Tibial nerve (tissue), 3 donors: ENCODE measurements at regions not wholly inside any gene's neighbourhood (a gene's known extent, or its start where the extent isn't known, plus 50 kb on each side); places are given as distances from the start of the nearest gene placed in this dataset.

Source experiments
- POLR2A ChIP-seq, 2 donors: fragments of 450-650 bp; IDR thresholded peaks; one replicate each; pipeline ENCODE4 v1.6.1; 2017; ENCODE audit warnings: antibody characterized with exemption in 2 of 2, mild to moderate bottlenecking in 2 of 2, moderate library complexity in 2 of 2
- TF ChIP-seq, protein P1 (sequence below), 5 experiments: fragments of 200-600 bp in 3 of 5; fragments of 450-650 bp in 2 of 5; sonication (generic) in 3 of 5; IDR thresholded peaks; one replicate each; pipeline ENCODE4 v1.5.1; 2016 to 2019; ENCODE audit warnings: antibody characterized with exemption in 5 of 5, mild to moderate bottlenecking in 3 of 5, moderate library complexity in 2 of 5

DNA sequence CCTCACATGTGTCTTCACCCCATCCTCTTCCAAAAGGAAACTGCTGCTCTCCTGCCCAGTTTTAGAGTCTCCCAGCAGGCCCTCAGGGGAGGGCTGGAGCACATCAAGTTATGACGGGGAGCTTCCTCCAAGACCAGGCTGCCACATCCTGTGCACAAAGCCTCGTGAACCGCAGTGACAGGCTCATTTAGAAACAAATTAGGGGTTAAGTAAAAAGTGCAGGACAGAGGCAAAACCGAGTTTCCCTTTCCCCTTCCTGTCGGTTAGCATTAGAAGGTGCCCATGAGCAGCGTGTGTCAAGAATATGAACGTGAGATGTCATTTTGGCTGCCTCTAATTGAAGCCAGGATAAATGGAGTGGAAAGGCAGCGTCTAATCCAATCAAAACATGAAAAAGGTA is 199.7 kb downstream of the ARRDC4 start:
- TF ChIP-seq, protein P1, sequence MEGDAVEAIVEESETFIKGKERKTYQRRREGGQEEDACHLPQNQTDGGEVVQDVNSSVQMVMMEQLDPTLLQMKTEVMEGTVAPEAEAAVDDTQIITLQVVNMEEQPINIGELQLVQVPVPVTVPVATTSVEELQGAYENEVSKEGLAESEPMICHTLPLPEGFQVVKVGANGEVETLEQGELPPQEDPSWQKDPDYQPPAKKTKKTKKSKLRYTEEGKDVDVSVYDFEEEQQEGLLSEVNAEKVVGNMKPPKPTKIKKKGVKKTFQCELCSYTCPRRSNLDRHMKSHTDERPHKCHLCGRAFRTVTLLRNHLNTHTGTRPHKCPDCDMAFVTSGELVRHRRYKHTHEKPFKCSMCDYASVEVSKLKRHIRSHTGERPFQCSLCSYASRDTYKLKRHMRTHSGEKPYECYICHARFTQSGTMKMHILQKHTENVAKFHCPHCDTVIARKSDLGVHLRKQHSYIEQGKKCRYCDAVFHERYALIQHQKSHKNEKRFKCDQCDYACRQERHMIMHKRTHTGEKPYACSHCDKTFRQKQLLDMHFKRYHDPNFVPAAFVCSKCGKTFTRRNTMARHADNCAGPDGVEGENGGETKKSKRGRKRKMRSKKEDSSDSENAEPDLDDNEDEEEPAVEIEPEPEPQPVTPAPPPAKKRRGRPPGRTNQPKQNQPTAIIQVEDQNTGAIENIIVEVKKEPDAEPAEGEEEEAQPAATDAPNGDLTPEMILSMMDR (IDR thresholded peaks at IDR 0.05), result no peak
- no peak for TF ChIP-seq POLR2A (IDR thresholded peaks at IDR 0.05)
